PC-3 (cell line): ENCODE measurements at regions not wholly inside any gene's neighbourhood (a gene's known extent, or its start where the extent isn't known, plus 50 kb on each side); places are given as distances from the start of the nearest gene placed in this dataset.
A peak's percentile ranks its signal among the peaks of the same experiment; 100 is the strongest.

Experiments used
- ATAC-seq: fragments of 200-7000 bp; cut with Tn5 transposase; 2 replicates; pipeline ENCODE4 v1.9.1; 2020; ENCODE audit warnings: mild to moderate bottlenecking, moderate library complexity
- BruUV-seq: library from RNA; stranded (reverse); fragments of 400-500 nt; replicated peaks from 2 replicates; lab custom pipeline; 2021; lab: Mats Ljungman, UMichigan
- CTCF ChIA-PET: fragments of 300-600 bp; sonication (Branson Sonifier 250); formaldehyde crosslinking; loops from one replicate; lab custom pipeline; 2022; ENCODE audit warnings: antibody characterized with exemption; lab: Charles Lee
- POLR2A ChIA-PET: fragments of 300-600 bp; sonication (Branson Sonifier 250); formaldehyde crosslinking; loops from one replicate; lab custom pipeline; 2022; ENCODE audit warnings: antibody characterized with exemption; ENCODE audit not compliant: unreplicated experiment; lab: Charles Lee
- DNase-seq: peaks from one replicate; pipeline ENCODE4 v3.0.0-alpha.2; 2015
- H2AFZ ChIP-seq: fragments of 300-600 bp; sonication (generic); 2 replicates; pipeline ENCODE4 v1.6.0; 2016; ENCODE audit warnings: antibody characterized with exemption, low read length
- H3F3A ChIP-seq: fragments of 300-600 bp; sonication (generic); one replicate; pipeline ENCODE4 v1.6.0; 2017; ENCODE audit warnings: antibody characterized with exemption, low read length, control low read depth, mild to moderate bottlenecking; ENCODE audit not compliant: unreplicated experiment
- H3K27ac ChIP-seq: fragments of 300-600 bp; sonication (generic); 2 replicates; pipeline ENCODE4 v1.5.1; 2016; ENCODE audit warnings: mild to moderate bottlenecking, low read length
- H3K27me3 ChIP-seq: fragments of 300-600 bp; sonication (generic); 2 replicates; pipeline ENCODE4 v1.6.1; 2016; ENCODE audit warnings: low read length, mixed read lengths
- H3K36me3 ChIP-seq: fragments of 300-600 bp; sonication (generic); 2 replicates; pipeline ENCODE4 v1.6.1; 2016; ENCODE audit warnings: low read depth, mixed run types, low read length, mixed read lengths
- H3K4me1 ChIP-seq: fragments of 300-600 bp; sonication (generic); 2 replicates; pipeline ENCODE4 v1.5.1; 2016; ENCODE audit warnings: low read length; ENCODE audit not compliant: insufficient read depth
- H3K4me2 ChIP-seq: fragments of 300-600 bp; sonication (generic); 2 replicates; pipeline ENCODE4 v1.6.0; 2016; ENCODE audit warnings: low read length
- H3K4me3 ChIP-seq: fragments of 300-600 bp; sonication (generic); 2 replicates; pipeline ENCODE4 v1.5.1; 2016; ENCODE audit warnings: mild to moderate bottlenecking, low read length, mixed read lengths
- H3K79me2 ChIP-seq: fragments of 300-600 bp; sonication (generic); 2 replicates; pipeline ENCODE4 v1.6.1; 2017; ENCODE audit warnings: low read length, mixed read lengths
- H3K9ac ChIP-seq: fragments of 300-600 bp; sonication (generic); 2 replicates; pipeline ENCODE4 v1.6.0; 2016; ENCODE audit warnings: mild to moderate bottlenecking, low read length
- H3K9me2 ChIP-seq: fragments of 300-600 bp; sonication (generic); replicated peaks from 2 replicates; pipeline ENCODE4 v1.6.1; 2016; ENCODE audit warnings: mixed run types, low read length, mixed read lengths
- H3K9me3 ChIP-seq: fragments of 300-600 bp; sonication (generic); 2 replicates; pipeline ENCODE4 v1.6.1; 2016; ENCODE audit warnings: low read length, mixed read lengths
- H4K20me1 ChIP-seq: fragments of 300-600 bp; sonication (generic); 2 replicates; pipeline ENCODE4 v1.6.1; 2016; ENCODE audit warnings: low read length, mixed read lengths
- CTCF ChIP-seq: fragments of 300-600 bp; sonication (generic); conservative IDR thresholded peaks from 2 replicates; pipeline ENCODE4 v1.5.1; 2017; ENCODE audit warnings: antibody characterized with exemption, low read depth, mild to moderate bottlenecking, low read length
- EZH2 ChIP-seq: fragments of 300-600 bp; sonication (generic); IDR thresholded peaks from one replicate; pipeline ENCODE4 v1.6.1; 2017; ENCODE audit warnings: antibody characterized with exemption, mild to moderate bottlenecking, low read length; ENCODE audit not compliant: unreplicated experiment
- EZH2phosphoT487 ChIP-seq: fragments of 300-600 bp; sonication (generic); IDR thresholded peaks from 2 replicates; pipeline ENCODE4 v1.6.1; 2018; ENCODE audit warnings: mild to moderate bottlenecking, antibody characterized with exemption, low read length, borderline replicate concordance
- intact Hi-C: fragments of 100-400 bp; cut with micrococcal nuclease; formaldehyde crosslinking; loops from 2 replicates; pipeline ENCODE4 v1.9.0; 2023

GRCh38 chr6:117028256-117028655 is 151.2 kb downstream of the RFX6 start:
- ATAC-seq (no peak), DNase-seq (no peak)
- no peak overlapping the region for H3K4me2 ChIP-seq
- no peaks in the 10 kb centered on the region for H3K79me2 ChIP-seq
- H2AFZ ChIP-seq: no peak overlapping the region
- H3K4me3 ChIP-seq: no peak overlapping the region
- no TSS peak for BruUV-seq
- no peaks in the 10 kb centered on the region for H4K20me1 ChIP-seq
- no peaks in the 10 kb centered on the region for H3K36me3 ChIP-seq
- H3K9me2 ChIP-seq: no peaks in the 10 kb centered on the region
- H3K9me3 ChIP-seq: no peaks in the 10 kb centered on the region
- no peaks in the 10 kb centered on the region for H3F3A ChIP-seq
- H3K9ac ChIP-seq: no peak overlapping the region
- H3K4me1 ChIP-seq: no peaks in the 10 kb centered on the region
- ChIA-PET POLR2A (no interaction called here), CTCF (no interaction called here)
- intact Hi-C loops: no loop called here
- TF ChIP-seq EZH2phosphoT487 (no peak), EZH2 (no peak), CTCF (no peak)
- no peaks in the 10 kb centered on the region for H3K27me3 ChIP-seq
- H3K27ac ChIP-seq: no peak overlapping the region

GRCh38 chr6:117034547-117034946 is 157.5 kb downstream of the RFX6 start:
- H3K36me3 ChIP-seq: no peaks in the 10 kb centered on the region
- H3K27ac ChIP-seq: no peak overlapping the region
- ATAC-seq (peak; percentile 54), DNase-seq (peak; percentile 17)
- no peaks in the 10 kb centered on the region for H3K9me3 ChIP-seq
- ChIA-PET CTCF (no interaction called here), POLR2A (no interaction called here)
- intact Hi-C loops: no loop called here
- H2AFZ ChIP-seq: no peak overlapping the region
- no peaks in the 10 kb centered on the region for H3F3A ChIP-seq
- no peaks in the 10 kb centered on the region for H4K20me1 ChIP-seq
- no peaks in the 10 kb centered on the region for H3K79me2 ChIP-seq
- no peak overlapping the region for H3K4me3 ChIP-seq
- H3K9me2 ChIP-seq: no peaks in the 10 kb centered on the region
- no TSS peak for BruUV-seq
- TF ChIP-seq EZH2: no peak
- no peak for TF ChIP-seq CTCF
- TF ChIP-seq EZH2phosphoT487: no peak
- H3K27me3 ChIP-seq: no peaks in the 10 kb centered on the region
- H3K9ac ChIP-seq: no peak overlapping the region
- no peaks in the 10 kb centered on the region for H3K4me1 ChIP-seq
- H3K4me2 ChIP-seq: no peak overlapping the region

- no TSS peak for BruUV-seq
- CTCF ChIA-PET: no interaction called here
- POLR2A ChIA-PET: no interaction called here
These were observed 157.9 kb downstream of the RFX6 start for GRCh38 chr6:117034971-117035370.

More at GRCh38 chr6:117034971-117035370, 157.9 kb downstream of the RFX6 start:
- Histone ChIP-seq H4K20me1 (no peaks in the 10 kb centered on the region), H3K27me3 (no peaks in the 10 kb centered on the region), H3K27ac (no peak overlapping the region), H3K4me1 (no peaks in the 10 kb centered on the region), H3K4me2 (no peak overlapping the region), H3F3A (no peaks in the 10 kb centered on the region), H3K36me3 (no peaks in the 10 kb centered on the region), H2AFZ (no peak overlapping the region), H3K4me3 (no peak overlapping the region), H3K9ac (no peak overlapping the region), H3K9me3 (no peaks in the 10 kb centered on the region), H3K79me2 (no peaks in the 10 kb centered on the region), H3K9me2 (no peaks in the 10 kb centered on the region)
- intact Hi-C loops: no loop called here
- DNase-seq: no peak
- TF ChIP-seq CTCF (no peak), EZH2 (no peak), EZH2phosphoT487 (no peak)
- ATAC-seq: no peak
